DMS153 treated with DMSO at 0.1 percent for 48 hours (cell line): ENCODE measurements at regions not wholly inside any gene's neighbourhood (a gene's known extent, or its start where the extent isn't known, plus 50 kb on each side); places are given as distances from the start of the nearest gene placed in this dataset.
"Not testable (repeated sequence)": the region's sequence is repeated elsewhere in the genome, so short reads cannot be mapped to it uniquely, and the experiment has no call there.

Experiments
- DNase-seq: peaks from one replicate; lab custom pipeline; 2025; ENCODE audit not compliant: unreplicated experiment; lab: John Stamatoyannopoulos, UW

DNA sequence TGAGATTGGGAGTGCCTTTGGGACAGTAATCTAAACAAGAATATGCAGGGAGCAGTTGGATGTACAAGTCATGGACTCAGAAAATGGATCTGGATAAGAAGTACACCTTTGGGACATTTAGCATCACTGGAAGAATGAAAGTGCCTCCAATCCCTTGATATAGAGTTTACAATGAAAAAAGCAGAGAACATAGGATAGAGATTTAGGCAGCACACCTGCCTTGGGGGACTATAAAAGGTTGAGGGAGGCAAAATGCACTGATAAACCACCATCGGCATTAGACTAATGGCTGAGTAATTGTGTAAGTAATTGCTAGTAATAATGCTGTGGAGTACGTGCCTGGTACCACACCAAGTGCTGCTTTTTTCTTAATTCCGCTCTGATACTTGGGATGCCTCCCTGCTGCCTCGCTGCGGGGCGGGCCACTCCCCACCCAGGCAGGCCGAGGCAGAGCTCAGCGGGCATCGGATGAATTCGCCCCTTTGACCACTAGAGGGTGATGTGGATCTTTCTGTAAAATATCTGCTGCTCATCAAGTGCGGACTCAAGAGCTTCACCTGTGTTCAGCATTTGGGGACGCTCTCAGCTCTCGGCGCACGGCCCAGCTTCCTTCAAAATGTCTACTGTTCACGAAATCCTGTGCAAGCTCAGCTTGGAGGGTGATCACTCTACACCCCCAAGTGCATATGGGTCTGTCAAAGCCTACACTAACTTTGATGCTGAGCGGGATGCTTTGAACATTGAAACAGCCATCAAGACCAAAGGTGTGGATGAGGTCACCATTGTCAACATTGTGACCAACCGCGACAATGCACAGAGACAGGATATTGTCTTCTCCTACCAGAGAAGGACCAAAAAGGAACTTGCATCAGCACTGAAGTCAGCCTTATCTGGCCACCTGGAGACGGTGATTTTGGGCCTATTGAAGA, 99.9 kb downstream of the ANKRD18B start:
- peak; percentile 85 for DNase-seq

DNA sequence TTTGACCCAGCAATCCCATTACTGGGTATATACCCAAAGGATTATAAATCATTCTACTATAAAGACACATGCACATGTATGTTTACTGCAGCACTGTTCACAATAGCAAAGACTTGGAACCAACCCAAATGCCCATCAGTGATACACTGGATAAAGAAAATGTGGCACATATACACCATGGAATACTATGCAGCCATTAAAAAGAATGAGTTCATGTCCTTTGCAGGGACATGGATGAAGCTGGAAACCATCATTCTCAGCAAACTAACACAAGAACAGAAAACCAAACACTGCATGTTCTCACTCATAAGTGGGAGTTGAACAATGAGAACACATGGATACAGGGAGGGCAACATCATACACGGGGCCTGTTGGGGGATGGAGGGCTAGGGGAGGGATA, 104.3 kb downstream of the ANKRD18B start:
- DNase-seq, result not testable (repeated sequence)

DNA sequence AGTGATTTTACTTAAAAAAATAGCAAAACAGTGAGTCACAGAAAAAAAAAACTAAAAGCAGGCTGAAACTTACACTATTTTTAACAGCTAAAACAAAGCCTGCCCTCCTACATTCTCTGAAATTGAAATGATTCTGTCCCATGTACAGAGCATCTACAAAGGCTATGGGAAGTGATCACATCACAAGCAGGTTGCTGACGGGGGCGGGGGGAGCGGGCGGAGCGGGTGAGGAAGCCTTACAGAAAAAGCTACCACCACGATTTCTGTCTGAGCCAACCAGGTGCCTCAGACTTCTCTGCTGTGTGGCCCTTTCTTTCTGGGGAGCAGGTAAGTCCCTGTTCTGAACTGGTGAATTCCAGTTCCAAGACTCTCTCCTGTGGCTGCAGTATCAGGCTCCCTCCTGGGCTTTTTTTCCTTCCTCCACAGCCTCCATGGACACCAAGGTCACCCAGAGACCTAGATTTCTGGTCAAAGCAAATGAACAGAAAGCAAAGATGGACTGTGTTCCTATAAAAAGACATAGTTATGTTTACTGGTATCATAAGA, 104.9 kb downstream of the ANKRD18B start:
- DNase-seq, result no peak

DNA sequence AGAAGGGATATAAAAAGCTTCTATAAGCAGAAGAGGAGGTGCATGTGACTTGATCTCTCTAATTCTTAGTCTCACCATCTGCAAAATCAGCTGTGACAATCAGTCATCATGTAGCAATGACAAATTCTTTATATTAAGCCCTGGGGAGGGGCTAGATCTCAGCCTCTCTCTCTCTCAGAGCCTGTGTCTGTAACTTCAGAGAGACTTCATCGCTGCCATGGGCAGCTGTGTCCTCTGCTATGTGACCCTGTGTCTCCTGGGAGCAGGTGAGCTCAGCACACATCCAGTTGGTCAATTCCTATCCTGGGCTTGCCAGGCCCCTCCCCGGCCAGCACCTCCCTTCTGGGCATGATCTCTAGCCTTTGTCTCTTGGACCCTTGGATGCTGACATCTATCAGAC, 109.6 kb downstream of the ANKRD18B start:
- no peak for DNase-seq

DNA sequence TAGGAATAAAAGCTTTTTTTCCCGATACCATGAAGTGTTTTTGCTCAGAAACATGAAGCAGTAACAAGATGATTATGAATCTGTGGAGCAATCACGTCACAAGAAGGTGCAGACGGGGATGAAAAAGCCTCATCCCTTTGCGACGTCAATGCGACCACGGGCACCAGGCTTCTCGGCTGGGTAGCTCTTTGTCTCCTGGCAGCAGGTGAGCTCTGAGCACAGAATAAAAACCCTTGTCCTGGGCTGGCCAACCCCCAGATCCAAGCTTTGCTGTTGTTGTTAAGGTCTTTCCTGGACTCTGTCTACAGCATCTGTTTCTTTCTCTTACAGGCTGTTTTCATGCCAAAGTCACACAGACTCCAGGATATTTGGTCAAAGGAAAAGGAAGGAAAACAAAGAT, 113.8 kb downstream of the ANKRD18B start:
- DNase-seq, result peak; percentile 60

DNA sequence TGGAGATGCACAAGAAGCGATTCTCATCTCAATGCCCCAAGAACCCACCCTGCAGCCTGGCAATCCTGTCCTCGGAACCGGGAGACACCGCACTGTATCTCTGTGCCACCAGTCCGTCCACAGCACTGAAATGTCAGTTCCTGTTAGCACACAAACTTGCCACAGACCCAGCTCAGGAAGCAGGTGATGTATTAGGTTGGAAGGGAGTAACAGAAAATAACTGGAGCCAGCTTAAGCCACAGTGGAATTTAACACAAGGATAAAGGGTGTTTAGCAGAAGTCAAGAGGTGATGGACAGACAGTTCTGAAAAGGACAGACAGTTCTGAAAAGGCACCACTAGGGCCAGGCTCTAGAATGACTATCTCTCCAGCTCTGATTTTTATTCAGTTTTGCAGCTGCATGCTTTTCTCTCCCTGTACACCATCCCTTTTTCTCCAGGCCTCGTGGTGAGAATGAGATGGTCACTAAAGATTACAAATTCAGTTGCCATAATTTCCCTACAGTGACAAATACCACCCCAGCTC, 114.4 kb downstream of the ANKRD18B start:
- DNase-seq, result no peak

DNA sequence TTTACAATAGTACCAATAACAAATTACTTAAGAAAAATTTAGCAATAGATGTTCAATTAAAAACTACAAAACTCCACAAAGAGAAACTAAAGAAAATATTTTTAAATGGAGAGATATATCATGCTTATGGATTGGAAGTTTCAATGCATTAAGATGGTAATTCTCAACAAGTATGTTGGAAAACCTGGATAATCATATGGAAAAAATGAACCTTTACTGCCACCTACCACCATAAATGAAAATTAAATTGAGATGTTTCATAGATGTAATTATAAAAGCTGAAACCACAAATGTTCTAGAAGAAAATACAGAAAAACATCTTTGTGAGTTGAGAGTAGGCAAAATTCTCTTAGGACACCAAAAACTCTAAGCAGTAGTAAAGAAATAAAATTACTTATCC, 121.7 kb downstream of the ANKRD18B start:
- no peak for DNase-seq

DNA sequence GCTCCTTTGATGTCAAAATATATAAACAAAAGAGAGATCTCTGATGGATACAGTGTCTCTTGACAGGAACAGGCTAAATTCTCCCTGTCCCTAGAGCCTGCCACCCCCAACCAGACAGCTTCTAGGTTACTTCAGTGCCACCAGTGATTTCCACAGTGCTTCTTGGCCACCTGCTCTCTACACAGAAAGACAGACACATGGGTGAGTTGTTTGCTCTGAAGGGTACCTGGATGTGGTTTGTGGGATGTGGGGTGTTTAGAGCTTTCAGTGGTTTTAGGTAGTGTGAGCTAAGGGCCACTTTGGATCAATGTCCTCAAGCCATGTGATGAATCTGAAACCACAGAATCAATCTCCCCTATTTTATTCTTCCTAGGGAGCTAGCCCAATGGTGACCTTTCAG, 125.4 kb downstream of the ANKRD18B start:
- no peak for DNase-seq

DNA sequence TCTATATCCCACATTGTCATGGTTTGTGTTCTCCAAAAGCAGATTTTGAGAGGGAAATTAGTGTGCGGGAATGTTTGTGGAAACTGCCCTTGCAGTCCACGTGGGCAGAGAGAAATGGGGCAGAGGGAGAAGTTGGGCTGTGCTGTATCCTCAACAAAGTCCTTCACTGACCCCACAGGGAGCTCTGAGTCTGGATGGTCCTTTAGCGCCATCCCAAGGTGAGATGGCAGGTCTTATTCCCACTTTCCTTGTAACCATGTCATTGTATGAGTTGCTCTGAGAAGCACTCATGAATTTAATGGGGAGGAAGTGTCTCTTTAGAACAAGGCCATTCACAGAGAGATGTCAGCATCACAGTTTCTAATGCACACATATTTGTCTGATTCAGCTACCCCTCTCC, 127.1 kb downstream of the ANKRD18B start:
- no peak for DNase-seq

DNA sequence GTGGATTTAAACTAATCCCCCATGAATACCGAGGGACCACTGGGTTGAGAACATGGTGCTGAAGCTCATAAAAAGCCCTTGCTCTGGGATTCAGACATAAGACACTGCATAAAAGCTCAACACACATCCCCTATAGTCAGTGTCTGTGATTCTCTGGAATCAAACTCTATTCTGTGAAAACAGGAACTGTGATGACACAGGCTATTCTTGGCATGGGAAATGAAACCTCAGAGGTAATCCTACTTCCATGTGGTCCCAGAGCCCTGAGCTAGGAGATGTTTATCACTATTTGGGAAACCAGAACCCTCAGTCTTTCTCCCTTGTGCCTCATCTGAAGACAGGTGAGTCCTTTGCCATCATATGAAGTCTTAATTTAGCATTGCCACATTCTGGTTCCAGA, 135.4 kb upstream of the PRSS3 start:
- no peak for DNase-seq

DNA sequence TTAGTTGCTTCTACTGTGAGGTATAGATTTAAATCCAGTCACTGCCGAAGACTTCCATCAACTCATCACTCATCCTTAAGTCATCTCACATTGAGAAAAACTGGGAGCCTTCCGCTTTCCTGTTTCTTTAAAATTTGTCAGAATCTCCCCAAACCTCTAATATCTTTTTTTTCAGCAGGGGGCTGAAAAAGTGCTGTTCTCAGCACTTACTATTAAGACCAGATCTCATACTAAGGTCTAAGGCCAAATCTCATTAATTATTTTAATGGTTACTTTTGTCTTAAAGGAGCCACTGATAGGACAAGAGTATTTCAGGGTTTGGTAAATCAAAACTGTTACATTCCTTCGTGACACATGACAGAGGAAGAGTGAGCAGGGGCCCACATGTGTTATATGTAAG, 134.6 kb upstream of the PRSS3 start:
- no peak for DNase-seq

DNA sequence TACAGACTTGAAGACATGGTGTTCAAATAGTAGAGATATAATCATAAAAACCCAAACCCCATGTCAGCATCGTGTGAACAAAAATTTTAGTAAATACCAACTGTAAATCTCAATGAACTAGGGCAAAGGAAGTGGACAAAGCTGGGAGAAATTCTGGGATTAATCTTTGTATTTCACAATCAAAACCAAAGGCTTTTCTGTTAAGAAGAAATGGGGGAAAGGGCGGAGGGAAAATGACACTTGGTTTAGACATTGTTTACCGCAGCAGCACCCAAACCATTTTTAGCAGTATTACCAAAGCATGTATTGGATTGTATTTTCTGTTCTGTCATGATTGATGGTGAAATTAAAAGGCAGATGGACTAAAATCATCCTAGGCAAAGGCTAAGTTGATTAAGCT, 134.2 kb upstream of the PRSS3 start:
- no peak for DNase-seq

DNA sequence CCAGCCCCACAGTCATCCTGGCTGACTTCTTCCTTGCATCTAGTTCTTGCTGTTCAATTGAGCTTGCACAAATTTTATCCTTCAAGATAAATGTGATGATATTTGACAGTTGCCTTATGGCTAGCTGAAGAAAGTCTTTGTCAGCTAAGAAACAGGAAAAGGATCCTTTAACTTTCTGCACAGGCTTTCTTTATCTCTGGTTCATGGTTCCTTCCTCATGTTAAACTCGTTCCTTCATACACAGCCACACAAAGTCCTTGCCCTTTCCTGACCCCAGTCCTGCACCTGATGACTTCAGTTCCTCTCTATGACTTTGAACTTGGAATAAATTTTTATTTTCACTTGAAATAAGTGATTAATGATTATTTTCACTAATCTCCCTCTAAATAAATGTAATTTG, 132.5 kb upstream of the PRSS3 start:
- no peak for DNase-seq

DNA sequence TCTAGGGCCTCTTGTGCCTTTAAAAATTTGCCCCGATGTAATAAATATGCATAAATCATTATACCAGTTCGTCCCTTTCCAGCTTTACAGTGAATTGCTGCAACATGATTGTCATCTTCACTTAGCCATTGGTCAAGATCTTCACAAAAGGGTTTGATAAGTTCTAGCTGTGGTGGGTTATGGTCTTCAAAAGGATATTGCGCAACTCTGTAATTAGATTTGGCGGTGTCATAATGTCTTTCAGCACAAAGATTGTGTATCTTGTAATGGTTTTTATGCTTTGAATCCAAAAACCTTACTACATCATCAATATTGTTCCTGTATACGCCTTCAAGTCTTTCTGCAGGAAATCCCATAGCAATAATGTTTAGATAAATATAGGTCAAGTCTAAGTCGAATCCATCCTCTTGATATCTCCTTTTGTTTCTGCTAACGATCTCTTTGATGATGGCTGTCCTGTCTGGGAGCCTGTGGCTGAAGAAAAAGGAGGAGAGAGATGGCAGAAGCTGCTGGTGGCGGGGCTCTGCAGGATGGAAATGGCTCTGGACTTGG, 119.1 kb upstream of the PRSS3 start:
- not testable (repeated sequence) for DNase-seq

DNA sequence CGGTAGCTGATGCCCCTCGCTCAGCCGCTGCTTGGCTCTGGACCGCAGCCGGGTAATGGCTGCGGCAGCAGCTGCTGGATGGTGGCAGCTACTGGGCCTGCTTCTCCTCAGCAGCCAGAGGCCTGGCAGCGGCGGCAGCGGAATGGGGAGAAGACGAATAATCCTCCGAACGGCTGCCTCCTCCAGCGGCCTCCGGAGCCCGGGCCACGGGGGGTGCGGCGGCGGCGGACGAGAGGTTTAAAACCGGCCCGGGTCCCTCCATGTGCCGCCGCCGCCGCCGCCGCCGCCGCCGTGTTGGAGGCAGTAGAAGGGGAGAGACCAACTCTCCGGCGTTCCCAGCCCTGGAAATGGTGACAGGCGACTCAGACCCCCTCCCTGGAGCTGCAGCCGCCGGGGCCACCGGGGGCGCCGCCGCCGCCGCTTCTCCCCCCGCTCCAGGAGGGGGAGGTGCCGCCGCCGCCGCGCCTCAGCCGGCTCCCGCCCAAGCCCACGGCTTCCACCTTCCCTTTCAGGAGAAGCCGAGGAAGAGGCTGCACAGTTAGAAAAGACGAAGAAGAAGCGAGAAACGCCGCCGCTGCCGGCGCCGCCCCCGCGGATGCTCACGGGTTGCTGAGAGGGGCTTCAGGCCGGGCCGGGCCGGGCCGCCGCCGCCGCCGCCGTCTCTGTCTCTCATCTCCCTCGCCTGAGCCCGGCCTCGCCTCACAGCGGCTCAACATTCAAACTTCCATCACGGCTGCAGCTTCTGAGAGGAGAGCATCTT, 118.4 kb upstream of the PRSS3 start:
- DNase-seq, result peak; percentile 54

DNA sequence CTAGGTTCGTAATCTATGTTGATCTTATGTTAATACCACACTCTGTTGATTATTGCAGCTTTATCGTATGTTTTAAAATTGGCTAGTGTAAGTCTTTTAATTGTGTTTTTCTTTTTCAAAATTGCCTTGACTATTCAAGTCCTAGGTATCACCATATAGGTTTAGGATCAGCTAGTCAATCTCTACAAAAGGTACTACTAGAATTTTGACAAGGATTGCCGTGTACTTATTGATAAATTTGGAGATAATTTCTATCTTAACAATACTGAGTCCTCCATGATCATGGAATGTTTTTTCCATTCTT, 117.9 kb upstream of the PRSS3 start:
- no peak for DNase-seq

DNA sequence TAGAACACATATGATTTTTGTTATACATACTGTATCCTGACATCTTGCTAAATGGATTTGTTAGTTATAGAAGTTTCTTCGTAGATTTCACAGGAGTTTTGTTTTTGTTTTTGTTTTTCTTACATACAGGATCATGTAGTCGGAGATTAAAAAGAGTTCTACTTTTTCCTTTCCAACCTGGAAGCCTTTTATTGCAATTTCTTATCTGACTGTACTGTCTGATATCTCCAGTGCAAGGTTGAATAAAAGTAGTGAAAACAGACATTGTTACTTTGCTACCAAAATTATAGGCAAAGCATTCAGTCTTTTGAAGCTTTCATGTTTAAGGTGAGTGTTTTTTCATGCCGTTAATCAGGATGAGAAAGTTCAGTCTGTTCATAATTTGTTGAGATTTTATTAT, 117.4 kb upstream of the PRSS3 start:
- DNase-seq, result no peak

DNA sequence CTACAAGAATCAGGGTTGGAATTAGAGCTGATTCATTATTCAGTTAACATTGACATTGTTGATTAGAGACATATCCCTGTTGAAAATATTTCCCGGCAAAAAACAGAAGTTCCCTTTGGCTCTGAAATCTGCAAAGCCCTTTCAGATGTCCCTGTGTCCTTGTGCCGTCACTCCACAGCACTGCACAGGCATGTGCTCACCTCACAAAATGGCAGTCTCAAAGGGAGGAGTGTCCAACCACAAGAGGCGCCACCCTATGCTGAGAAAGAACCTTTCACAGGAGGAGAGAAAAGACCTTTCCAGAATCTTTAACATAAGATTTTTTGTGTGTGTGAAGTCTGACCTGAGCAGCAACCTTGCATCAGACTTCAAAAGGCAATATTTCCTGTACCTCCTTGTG, 112.8 kb upstream of the PRSS3 start:
- DNase-seq, result no peak

DNA sequence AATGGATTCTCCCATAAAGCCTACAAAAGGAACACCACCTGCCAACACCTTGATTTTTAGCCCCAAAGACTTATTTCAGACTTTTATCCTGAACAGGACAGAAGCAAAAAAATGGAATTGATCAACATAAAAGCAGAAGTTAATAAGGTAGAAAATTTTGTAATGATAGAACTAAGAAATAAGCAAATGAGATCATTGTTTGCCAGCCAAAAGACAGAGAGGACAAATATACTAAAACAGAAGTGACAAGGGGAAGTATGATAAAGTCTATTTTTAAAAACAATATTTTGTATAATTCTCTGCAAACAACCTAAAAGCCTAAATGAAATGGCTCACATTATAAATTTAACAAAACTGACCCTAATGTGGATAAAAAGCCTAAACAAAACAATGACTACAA, 110.5 kb upstream of the PRSS3 start:
- no peak for DNase-seq

DNA sequence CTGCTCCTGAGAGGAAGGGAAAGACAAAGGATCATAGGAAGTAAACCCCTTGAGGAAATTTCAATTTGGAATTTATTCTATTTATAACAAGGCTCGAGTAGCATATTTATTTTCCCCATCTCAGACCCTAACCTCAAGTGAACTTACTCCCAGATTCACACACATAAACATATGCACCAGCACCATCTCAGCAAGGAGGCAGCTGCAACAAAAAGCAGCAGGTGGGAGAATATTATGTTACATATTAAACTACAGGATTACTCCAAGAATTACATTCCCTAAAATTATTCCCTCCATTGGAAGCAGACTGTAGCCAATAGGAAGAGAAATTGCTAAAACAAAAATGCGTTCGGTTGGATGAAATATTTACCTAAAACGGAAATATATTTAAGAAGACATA, 108.4 kb upstream of the PRSS3 start:
- no peak for DNase-seq

DNA sequence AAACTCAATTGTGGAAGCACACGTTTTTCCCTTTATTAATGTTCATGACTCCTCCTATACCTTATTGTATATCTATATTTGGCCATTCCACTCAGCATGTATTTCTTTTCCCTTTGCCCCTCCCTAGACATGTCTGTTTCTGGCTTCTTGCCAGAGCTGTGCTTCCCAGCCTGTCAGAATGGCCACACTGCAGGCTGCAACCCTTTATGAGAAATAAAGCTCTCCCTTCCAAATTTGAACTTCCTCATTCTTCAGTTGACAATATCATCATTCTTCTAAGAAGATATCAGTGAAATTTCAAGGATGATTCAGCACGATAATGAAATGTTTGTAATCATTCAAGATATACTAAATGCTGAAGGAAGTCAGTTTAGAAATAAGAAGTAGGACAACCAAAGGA, 107.6 kb upstream of the PRSS3 start:
- DNase-seq, result peak; percentile 75
